ENCODE measurements at regions not wholly inside any gene's neighbourhood (a gene's known extent, or its start where the extent isn't known, plus 50 kb on each side); places are given as distances from the start of the nearest gene placed in this dataset.

GRCh38 chr7:45252857-45253256 is 95.3 kb downstream of the RAMP3 start:
- H3K9me3 ChIP-seq (ENCODE audit: control insufficient read depth, low read depth, low read length) = no peaks in the 10 kb centered on the region
- no peak for TF ChIP-seq CTCF (optimal IDR thresholded peaks at IDR 0.05 in 1 of 3, IDR thresholded peaks at IDR 0.05 in 1 of 3, conservative IDR thresholded peaks at IDR 0.05 in 1 of 3; ENCODE audit: extremely low read depth in 1 of 3, insufficient read depth in 2 of 3, low read length in 3 of 3)
- TF ChIP-seq EZH2 (IDR thresholded peaks at IDR 0.05; ENCODE audit: low read length) = no peak
- H3K27ac ChIP-seq (ENCODE audit: control insufficient read depth, insufficient read depth, low read length) = no peak overlapping the region
- H3K4me2 ChIP-seq (ENCODE audit: control insufficient read depth, extremely low read depth, insufficient read depth, low read depth, low read length) = no peak overlapping the region
- DNase-seq (ENCODE audit: low read depth, low spot score) (no peak), FAIRE-seq (no peak)
- H3K9me1 ChIP-seq (ENCODE audit: control insufficient read depth, extremely low read depth, insufficient read depth, low read length) = no peaks in the 10 kb centered on the region
- no peaks in the 10 kb centered on the region for H3K79me2 ChIP-seq (ENCODE audit: control insufficient read depth, insufficient read depth, low read length)
- no peaks in the 10 kb centered on the region for H4K20me1 ChIP-seq (ENCODE audit: control insufficient read depth, extremely low read depth, insufficient read depth, low read length)
- H3K4me3 ChIP-seq (ENCODE audit: control insufficient read depth in 2 of 3, extremely low read depth in 1 of 3, insufficient read depth in 2 of 3, low read depth in 1 of 3, low read length in 3 of 3) = no peak overlapping the region
- peaks cover 5% of the 10 kb centered on the region for H3K27me3 ChIP-seq (ENCODE audit: control insufficient read depth, extremely low read depth, insufficient read depth, low read length)
- no peaks in the 10 kb centered on the region for H3K4me1 ChIP-seq (ENCODE audit: control insufficient read depth, extremely low read depth, insufficient read depth, low read length)
- H3K36me3 ChIP-seq (ENCODE audit: control insufficient read depth in 2 of 2, extremely low read depth in 1 of 2, insufficient read depth in 2 of 2, low read length in 2 of 2) = no peaks in the 10 kb centered on the region
- dilution Hi-C loops (cut with MboI; ENCODE audit: extremely low pct_ligation_motif_present, low sequenced_read_pairs) = no loop called here
- H2AFZ ChIP-seq (ENCODE audit: control insufficient read depth, low read length) = no peak overlapping the region
- H3K9ac ChIP-seq (ENCODE audit: control insufficient read depth, extremely low read depth, insufficient read depth, low read length) = no peak overlapping the region

- TF ChIP-seq EZH2 (IDR thresholded peaks at IDR 0.05; ENCODE audit: low read length) (no peak), CTCF (optimal IDR thresholded peaks at IDR 0.05 in 1 of 3, IDR thresholded peaks at IDR 0.05 in 1 of 3, conservative IDR thresholded peaks at IDR 0.05 in 1 of 3; ENCODE audit: extremely low read depth in 1 of 3, insufficient read depth in 2 of 3, low read length in 3 of 3) (no peak)
- Histone ChIP-seq H3K4me3 (ENCODE audit: control insufficient read depth in 2 of 3, extremely low read depth in 1 of 3, insufficient read depth in 2 of 3, low read depth in 1 of 3, low read length in 3 of 3) (no peak overlapping the region), H3K9me3 (ENCODE audit: control insufficient read depth, low read depth, low read length) (no peaks in the 10 kb centered on the region), H3K9me1 (ENCODE audit: control insufficient read depth, extremely low read depth, insufficient read depth, low read length) (no peaks in the 10 kb centered on the region), H3K4me2 (ENCODE audit: control insufficient read depth, extremely low read depth, insufficient read depth, low read depth, low read length) (no peak overlapping the region), H3K27ac (ENCODE audit: control insufficient read depth, insufficient read depth, low read length) (no peak overlapping the region), H2AFZ (ENCODE audit: control insufficient read depth, low read length) (no peak overlapping the region), H3K27me3 (ENCODE audit: control insufficient read depth, extremely low read depth, insufficient read depth, low read length) (peaks cover 5% of the 10 kb centered on the region), H3K4me1 (ENCODE audit: control insufficient read depth, extremely low read depth, insufficient read depth, low read length) (no peaks in the 10 kb centered on the region), H3K36me3 (ENCODE audit: control insufficient read depth in 2 of 2, extremely low read depth in 1 of 2, insufficient read depth in 2 of 2, low read length in 2 of 2) (no peaks in the 10 kb centered on the region), H3K79me2 (ENCODE audit: control insufficient read depth, insufficient read depth, low read length) (no peaks in the 10 kb centered on the region), H3K9ac (ENCODE audit: control insufficient read depth, extremely low read depth, insufficient read depth, low read length) (no peak overlapping the region), H4K20me1 (ENCODE audit: control insufficient read depth, extremely low read depth, insufficient read depth, low read length) (no peaks in the 10 kb centered on the region)
- dilution Hi-C loops (cut with MboI; ENCODE audit: extremely low pct_ligation_motif_present, low sequenced_read_pairs) = no loop called here
- FAIRE-seq (no peak), DNase-seq (ENCODE audit: low read depth, low spot score) (no peak)
These were observed 95.8 kb downstream of the RAMP3 start for GRCh38 chr7:45253368-45253767.

Data from keratinocyte (primary cell).